ENCODE measurements at regions not wholly inside any gene's neighbourhood (a gene's known extent, or its start where the extent isn't known, plus 50 kb on each side); places are given as distances from the start of the nearest gene placed in this dataset.

GRCh38 chr6:82419132-82419581, 55.5 kb downstream of the TPBG start:
- H3K4me3 ChIP-seq (replicated peaks; ENCODE audit: low read depth, low read length): no peak overlapping the region
- no peak for TF ChIP-seq CTCF (IDR thresholded peaks at IDR 0.05; ENCODE audit: low read depth, low read length, missing control alignments)
- no peak for DNase-seq (ENCODE audit: extremely low read depth, low read depth)

GRCh38 chr6:82419859-82420258, 56.2 kb downstream of the TPBG start:
- no peak for TF ChIP-seq CTCF (IDR thresholded peaks at IDR 0.05; ENCODE audit: low read depth, low read length, missing control alignments)
- no peak for DNase-seq (ENCODE audit: extremely low read depth, low read depth)
- no peak overlapping the region for H3K4me3 ChIP-seq (replicated peaks; ENCODE audit: low read depth, low read length)

GRCh38 chr6:82430611-82431010, 67.0 kb downstream of the TPBG start:
- no peak overlapping the region for H3K4me3 ChIP-seq (replicated peaks; ENCODE audit: low read depth, low read length)
- TF ChIP-seq CTCF (IDR thresholded peaks at IDR 0.05; ENCODE audit: low read depth, low read length, missing control alignments): no peak
- no peak for DNase-seq (ENCODE audit: extremely low read depth, low read depth)

GRCh38 chr6:82436740-82437139, 73.1 kb downstream of the TPBG start:
- no peak for TF ChIP-seq CTCF (IDR thresholded peaks at IDR 0.05; ENCODE audit: low read depth, low read length, missing control alignments)
- H3K4me3 ChIP-seq (replicated peaks; ENCODE audit: low read depth, low read length): no peak overlapping the region
- no peak for DNase-seq (ENCODE audit: extremely low read depth, low read depth)

DNA sequence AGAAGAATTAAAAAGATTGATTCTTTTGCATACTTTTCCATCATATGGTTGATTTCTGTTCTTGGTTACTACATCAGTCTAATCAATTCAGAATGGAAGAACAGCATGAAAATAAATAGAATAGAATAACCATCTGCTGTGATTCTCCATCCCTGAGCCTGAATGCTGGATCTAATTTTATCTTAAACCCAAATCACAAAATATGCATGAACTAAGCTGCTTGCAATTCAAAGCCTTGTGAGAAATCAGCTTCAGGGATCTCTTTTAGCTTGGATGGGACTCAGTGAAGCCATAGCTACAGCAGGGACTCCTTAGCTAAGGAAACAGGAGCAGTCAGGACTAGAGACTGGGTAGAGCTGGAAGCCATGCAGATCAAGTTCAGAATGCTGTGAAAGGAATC, 74.1 kb downstream of the TPBG start:
- no peak for DNase-seq (ENCODE audit: extremely low read depth, low read depth)
- TF ChIP-seq CTCF (IDR thresholded peaks at IDR 0.05; ENCODE audit: low read depth, low read length, missing control alignments): no peak

GRCh38 chr6:82441047-82441855, 77.6 kb downstream of the TPBG start:
- H3K4me3 ChIP-seq (replicated peaks; ENCODE audit: low read depth, low read length): no peak overlapping the region
- peak; percentile 26 for DNase-seq (ENCODE audit: extremely low read depth, low read depth)
- TF ChIP-seq CTCF (IDR thresholded peaks at IDR 0.05; ENCODE audit: low read depth, low read length, missing control alignments): no peak

More for the DNA sequence above, 74.1 kb downstream of the TPBG start:
- no peak overlapping the region for H3K4me3 ChIP-seq (replicated peaks; ENCODE audit: low read depth, low read length)

Measured in HFF-Myc (cell line).